LNCaP clone FGC (cell line): ENCODE measurements at regions not wholly inside any gene's neighbourhood (a gene's known extent, or its start where the extent isn't known, plus 50 kb on each side); places are given as distances from the start of the nearest gene placed in this dataset.

ENCODE experiments used
- DNase-seq: peaks from one replicate; pipeline ENCODE4 v3.0.0-alpha.2; 2011; ENCODE audit warnings: low read depth
- H3K4me3 ChIP-seq: 2 replicates; pipeline ENCODE4 v1.5.1; 2011; ENCODE audit warnings: mild to moderate bottlenecking, low read depth, low read length, control low read depth
- CTCF ChIP-seq: IDR thresholded peaks from 2 replicates; pipeline ENCODE4 v1.5.1; 2012; ENCODE audit warnings: mild to moderate bottlenecking; ENCODE audit not compliant: control insufficient read depth, insufficient read depth; ENCODE audit errors: extremely low read depth

GRCh38 chr19:28416245-28416644 is 796.7 kb downstream of the UQCRFS1 start:
- no peak for DNase-seq
- no peak overlapping the region for H3K4me3 ChIP-seq
- no peak for TF ChIP-seq CTCF

DNA sequence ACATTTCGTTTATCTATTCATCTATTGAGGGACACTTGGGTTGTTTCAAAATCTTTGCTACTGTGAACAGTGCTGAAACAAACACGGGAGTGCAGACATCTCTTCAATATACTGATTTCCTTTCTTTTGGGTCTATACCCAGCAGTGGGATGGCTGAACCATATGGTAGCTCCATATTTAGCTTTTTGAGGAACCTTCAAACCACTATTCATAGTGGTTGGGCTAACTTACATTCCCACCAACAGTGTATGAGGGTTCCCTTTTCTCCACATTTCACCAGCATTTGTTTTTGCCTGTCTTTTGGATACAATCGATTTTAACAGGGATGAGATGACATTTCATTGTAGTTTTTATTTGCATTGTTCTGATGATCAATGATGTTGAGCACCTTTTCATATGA is 798.2 kb downstream of the UQCRFS1 start:
- no peak for TF ChIP-seq CTCF
- no peak for DNase-seq
- no peak overlapping the region for H3K4me3 ChIP-seq

DNA sequence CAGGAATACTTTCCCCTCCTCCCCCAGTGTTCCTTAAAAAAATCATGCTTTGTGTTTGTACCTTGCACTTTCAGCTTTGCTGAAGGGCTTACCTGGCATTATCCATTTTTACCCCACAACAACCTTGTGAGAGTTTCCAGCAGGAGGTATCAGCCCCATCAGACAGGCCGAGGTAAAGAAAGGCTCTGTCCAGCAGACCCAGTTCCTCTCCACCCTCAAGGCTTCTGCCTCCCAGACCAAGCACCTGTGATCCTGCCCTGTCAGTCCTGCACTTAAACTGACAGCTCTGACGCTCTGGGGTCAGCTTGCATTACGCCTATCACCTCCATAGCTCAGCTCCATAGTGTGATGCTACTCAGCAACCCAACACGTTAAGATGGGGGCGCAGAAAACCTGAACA is 803.1 kb downstream of the UQCRFS1 start:
- H3K4me3 ChIP-seq = no peak overlapping the region
- DNase-seq = no peak
- no peak for TF ChIP-seq CTCF

DNA sequence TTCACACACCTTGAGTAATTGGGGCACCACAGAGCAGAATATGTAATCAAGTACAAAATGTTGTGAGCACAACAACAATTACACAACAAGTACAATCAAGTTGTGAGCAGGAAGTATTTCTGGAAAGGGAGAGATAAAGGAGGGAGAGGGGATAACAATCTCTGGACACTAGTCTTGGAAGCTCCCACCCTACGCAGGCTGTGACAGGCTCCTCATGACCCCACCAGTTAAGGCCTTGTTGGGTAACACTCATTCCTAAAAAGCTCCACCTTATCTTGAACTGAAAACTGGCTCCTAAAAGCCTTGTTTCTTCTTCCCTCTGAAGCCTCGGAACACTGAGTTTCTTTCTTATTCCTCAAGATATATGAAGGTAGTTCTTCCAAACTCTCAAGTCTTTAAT is 806.0 kb downstream of the UQCRFS1 start:
- no peak for TF ChIP-seq CTCF
- H3K4me3 ChIP-seq = no peak overlapping the region
- DNase-seq = no peak

GRCh38 chr19:28405346-28405742 is 807.6 kb downstream of the UQCRFS1 start:
- no peak overlapping the region for H3K4me3 ChIP-seq
- TF ChIP-seq CTCF = no peak
- no peak for DNase-seq

GRCh38 chr19:28404472-28404871 is 808.5 kb downstream of the UQCRFS1 start:
- DNase-seq = no peak
- no peak for TF ChIP-seq CTCF
- H3K4me3 ChIP-seq = no peak overlapping the region

- no peak overlapping the region for H3K4me3 ChIP-seq
- TF ChIP-seq CTCF = no peak
- no peak for DNase-seq
These were observed 809.3 kb downstream of the UQCRFS1 start for GRCh38 chr19:28403690-28404089.
